A673 (cell line): ENCODE measurements at regions not wholly inside any gene's neighbourhood (a gene's known extent, or its start where the extent isn't known, plus 50 kb on each side); places are given as distances from the start of the nearest gene placed in this dataset.

Source experiments
- CTCF ChIP-seq: fragments of 300-800, 200-600 bp; sonication (generic); conservative IDR thresholded peaks from 2 replicates; pipeline ENCODE4 v1.5.1; 2017; ENCODE audit warnings: low read depth, mild to moderate bottlenecking, antibody characterized with exemption, low read length, moderate library complexity, mixed read lengths
- EZH2 ChIP-seq: fragments of 200-600 bp; sonication (generic); IDR thresholded peaks from 2 replicates; pipeline ENCODE4 v1.6.1; 2017; ENCODE audit warnings: borderline replicate concordance, low read depth, mild to moderate bottlenecking, mixed read lengths, antibody characterized with exemption, low read length; ENCODE audit not compliant: poor library complexity, severe bottlenecking

- no peak for TF ChIP-seq EZH2
- TF ChIP-seq CTCF = peak; percentile 49; the same call in 1 of the 2 replicates
These were observed 214.6 kb upstream of the C9orf72 start for GRCh38 chr9:27787891-27788290.
